Panc1 (cell line): ENCODE measurements at regions not wholly inside any gene's neighbourhood (a gene's known extent, or its start where the extent isn't known, plus 50 kb on each side); places are given as distances from the start of the nearest gene placed in this dataset.

Experiments used
- CTCF ChIP-seq: fragments of 450-650 bp; IDR thresholded peaks from 2 replicates; pipeline ENCODE4 v1.5.1; 2017; ENCODE audit warnings: mild to moderate bottlenecking
- POLR2AphosphoS5 ChIP-seq: IDR thresholded peaks from 2 replicates; pipeline ENCODE4 v1.6.1; 2012; ENCODE audit warnings: mild to moderate bottlenecking, low read depth, low read length, moderate library complexity
- REST ChIP-seq, 2 experiments: IDR thresholded peaks; 2 replicates each; pipeline ENCODE4 v1.6.1; 2011 to 2012; ENCODE audit warnings: low read depth in 2 of 2, control low read depth in 1 of 2, low read length in 1 of 2, mild to moderate bottlenecking in 1 of 2, moderate library complexity in 1 of 2; ENCODE audit not compliant: insufficient read depth in 1 of 2
- TCF7L2 ChIP-seq: IDR thresholded peaks from 2 replicates; pipeline ENCODE4 v1.6.1; 2011; ENCODE audit warnings: mild to moderate bottlenecking, low read depth, low read length, inconsistent platforms

GRCh38 chr1:118486199-118486598 lies 301.2 kb upstream of the SPAG17 start:
- TF ChIP-seq CTCF (no peak), POLR2AphosphoS5 (no peak), TCF7L2 (no peak), REST (IDR thresholded peaks at IDR 0.05; ENCODE audit: insufficient read depth in 1 of 2, low read depth in 2 of 2, low read length in 1 of 2) (no peak)
